ENCODE measurements at regions not wholly inside any gene's neighbourhood (a gene's known extent, or its start where the extent isn't known, plus 50 kb on each side); places are given as distances from the start of the nearest gene placed in this dataset.
A peak's percentile ranks its signal among the peaks of the same experiment; 100 is the strongest.
"Not testable (repeated sequence)": the region's sequence is repeated elsewhere in the genome, so short reads cannot be mapped to it uniquely, and the experiment has no call there.

- DNase-seq: peak; percentile 6
- H3K36me3 Mint-ChIP-seq (ENCODE audit: low read depth); H3K27ac Mint-ChIP-seq; H3K4me3 Mint-ChIP-seq: not testable (repeated sequence)
- Mint-ChIP-seq H3K27me3 (ENCODE audit: insufficient read depth) (peaks cover 14% of the 10 kb centered on the region), H3K4me1 (ENCODE audit: low read depth) (peaks cover 28% of the 10 kb centered on the region), H3K9me3 (peaks cover 17% of the 10 kb centered on the region)
Measured at GRCh38 chr12:124070394-124071074, 97.5 kb downstream of the ZNF664 start.

DNA sequence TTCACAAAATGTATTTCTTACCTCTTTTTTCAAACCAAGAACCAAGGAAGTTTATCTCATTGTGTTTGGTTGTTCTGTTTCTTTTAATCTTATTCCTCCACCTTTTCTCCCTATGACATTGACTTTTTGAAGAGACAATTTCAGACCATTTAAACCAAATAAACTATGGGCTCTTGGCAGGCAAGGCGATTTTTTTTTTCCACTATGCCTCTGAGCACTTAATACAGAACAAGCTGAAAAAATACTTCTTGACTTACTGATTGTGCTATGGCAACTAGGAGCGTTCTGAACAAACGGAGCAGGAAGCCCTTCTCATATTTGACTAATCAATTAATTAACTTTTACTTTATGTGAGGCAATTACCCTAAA lies 98.0 kb downstream of the ZNF664 start:
- no peak overlapping the region for H3K27ac Mint-ChIP-seq
- H3K4me3 Mint-ChIP-seq: no peak overlapping the region
- peaks cover 14% of the 10 kb centered on the region for H3K27me3 Mint-ChIP-seq (ENCODE audit: insufficient read depth)
- peaks cover 5% of the 10 kb centered on the region; the same call in 1 of the 2 replicates for H3K36me3 Mint-ChIP-seq (ENCODE audit: low read depth)
- TF ChIP-seq, protein P1, sequence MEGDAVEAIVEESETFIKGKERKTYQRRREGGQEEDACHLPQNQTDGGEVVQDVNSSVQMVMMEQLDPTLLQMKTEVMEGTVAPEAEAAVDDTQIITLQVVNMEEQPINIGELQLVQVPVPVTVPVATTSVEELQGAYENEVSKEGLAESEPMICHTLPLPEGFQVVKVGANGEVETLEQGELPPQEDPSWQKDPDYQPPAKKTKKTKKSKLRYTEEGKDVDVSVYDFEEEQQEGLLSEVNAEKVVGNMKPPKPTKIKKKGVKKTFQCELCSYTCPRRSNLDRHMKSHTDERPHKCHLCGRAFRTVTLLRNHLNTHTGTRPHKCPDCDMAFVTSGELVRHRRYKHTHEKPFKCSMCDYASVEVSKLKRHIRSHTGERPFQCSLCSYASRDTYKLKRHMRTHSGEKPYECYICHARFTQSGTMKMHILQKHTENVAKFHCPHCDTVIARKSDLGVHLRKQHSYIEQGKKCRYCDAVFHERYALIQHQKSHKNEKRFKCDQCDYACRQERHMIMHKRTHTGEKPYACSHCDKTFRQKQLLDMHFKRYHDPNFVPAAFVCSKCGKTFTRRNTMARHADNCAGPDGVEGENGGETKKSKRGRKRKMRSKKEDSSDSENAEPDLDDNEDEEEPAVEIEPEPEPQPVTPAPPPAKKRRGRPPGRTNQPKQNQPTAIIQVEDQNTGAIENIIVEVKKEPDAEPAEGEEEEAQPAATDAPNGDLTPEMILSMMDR (IDR thresholded peaks at IDR 0.05): no peak
- peaks cover 28% of the 10 kb centered on the region for H3K4me1 Mint-ChIP-seq (ENCODE audit: low read depth)
- DNase-seq: no peak
- H3K9me3 Mint-ChIP-seq: peaks cover 16% of the 10 kb centered on the region

DNA sequence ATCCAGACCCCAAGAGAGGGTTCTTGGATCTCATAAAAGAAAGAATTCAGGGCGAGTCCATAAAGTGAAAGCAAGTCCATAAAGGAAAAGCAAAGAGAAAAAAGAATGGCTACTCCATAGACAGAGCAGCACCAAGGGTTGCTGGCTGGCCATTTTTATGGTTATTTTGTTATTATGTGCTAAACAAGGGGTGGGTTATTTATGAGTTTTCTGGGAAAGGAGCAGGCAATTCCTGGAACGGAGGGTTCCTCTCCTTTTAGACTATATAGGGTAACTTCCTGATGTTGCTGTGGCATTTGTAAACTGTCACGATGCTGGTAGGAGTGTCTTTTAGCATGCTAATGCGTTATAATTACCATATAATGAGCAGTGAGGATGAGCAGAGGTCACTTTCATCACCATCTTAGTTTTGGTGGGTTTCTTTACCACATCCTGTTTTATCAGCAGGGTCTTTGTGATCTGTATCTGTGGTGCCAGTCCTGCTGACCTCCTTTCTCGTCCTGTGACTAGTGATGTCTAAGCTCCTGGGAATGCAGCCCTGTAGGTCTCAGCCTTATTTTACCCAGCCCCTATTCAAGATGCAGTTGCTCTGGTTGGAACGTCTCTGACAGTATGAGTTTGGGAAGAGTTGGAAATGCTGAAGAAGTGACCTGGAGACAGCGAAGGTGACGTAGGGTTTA lies 100.5 kb downstream of the ZNF664 start:
- Mint-ChIP-seq H3K36me3 (ENCODE audit: low read depth) (no peaks in the 10 kb centered on the region), H3K4me1 (ENCODE audit: low read depth) (peaks cover 32% of the 10 kb centered on the region), H3K27ac (no peak overlapping the region), H3K4me3 (peak overlapping the region; percentile 58), H3K9me3 (no peaks in the 10 kb centered on the region), H3K27me3 (ENCODE audit: insufficient read depth) (peaks cover 22% of the 10 kb centered on the region)
- DNase-seq: peak; percentile 18
- TF ChIP-seq, protein P1 (IDR thresholded peaks at IDR 0.05): no peak

DNA sequence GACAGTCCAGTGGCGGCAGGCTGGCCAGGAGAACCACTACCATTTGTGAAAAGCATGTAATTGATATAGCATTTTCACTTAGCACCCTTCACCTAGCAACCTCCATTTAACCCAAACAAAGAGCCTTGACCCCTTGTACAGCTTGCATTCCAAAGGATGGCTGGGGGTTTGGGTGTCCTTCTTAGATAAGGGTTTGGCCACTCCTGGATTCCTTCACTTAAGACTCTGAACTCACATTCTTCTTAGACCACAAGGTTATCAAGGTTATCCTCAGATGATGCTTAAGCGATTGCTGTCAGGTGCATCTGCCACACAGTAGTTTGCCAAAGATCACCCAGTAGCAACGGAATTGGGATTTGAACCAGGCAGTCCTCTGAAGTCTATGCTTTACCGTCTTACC lies 102.8 kb downstream of the ZNF664 start:
- no peak for DNase-seq
- Mint-ChIP-seq H3K4me1 (ENCODE audit: low read depth) (peaks cover 23% of the 10 kb centered on the region), H3K27ac (no peak overlapping the region), H3K36me3 (ENCODE audit: low read depth) (no peaks in the 10 kb centered on the region), H3K4me3 (no peak overlapping the region), H3K9me3 (no peaks in the 10 kb centered on the region), H3K27me3 (ENCODE audit: insufficient read depth) (peaks cover 28% of the 10 kb centered on the region)
- TF ChIP-seq, protein P1 (IDR thresholded peaks at IDR 0.05): no peak

GRCh38 chr12:124077701-124078100 lies 104.7 kb downstream of the ZNF664 start:
- peaks cover 18% of the 10 kb centered on the region for H3K4me1 Mint-ChIP-seq (ENCODE audit: low read depth)
- H3K4me3 Mint-ChIP-seq: no peak overlapping the region
- H3K9me3 Mint-ChIP-seq: no peaks in the 10 kb centered on the region
- DNase-seq: no peak
- TF ChIP-seq, protein P1 (IDR thresholded peaks at IDR 0.05): no peak
- no peak overlapping the region for H3K27ac Mint-ChIP-seq
- peaks cover 30% of the 10 kb centered on the region for H3K27me3 Mint-ChIP-seq (ENCODE audit: insufficient read depth)
- no peaks in the 10 kb centered on the region for H3K36me3 Mint-ChIP-seq (ENCODE audit: low read depth)

DNA sequence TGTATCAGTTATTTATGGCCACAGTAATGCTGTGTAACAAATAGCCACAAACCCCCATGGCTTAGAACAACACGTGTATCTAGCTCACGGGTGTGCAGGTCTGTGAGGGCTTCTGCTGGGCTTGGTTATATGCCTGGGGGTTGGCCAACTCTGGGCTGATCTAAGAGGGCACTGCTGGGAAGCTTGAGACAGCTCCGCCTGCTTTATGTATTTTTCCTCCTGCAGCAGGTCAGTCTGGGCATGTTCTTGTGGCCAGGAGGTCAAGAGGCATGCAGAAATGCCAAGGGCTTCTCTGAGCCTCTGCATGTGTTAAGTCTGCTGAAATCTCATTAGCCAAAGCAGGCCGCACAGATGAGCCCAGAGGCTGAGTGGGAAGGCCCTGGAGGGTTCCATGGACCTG lies 105.8 kb downstream of the ZNF664 start:
- H3K36me3 Mint-ChIP-seq (ENCODE audit: low read depth): no peaks in the 10 kb centered on the region
- H3K4me3 Mint-ChIP-seq: no peak overlapping the region
- TF ChIP-seq, protein P1 (IDR thresholded peaks at IDR 0.05): no peak
- DNase-seq: no peak
- H3K9me3 Mint-ChIP-seq: no peaks in the 10 kb centered on the region
- H3K27me3 Mint-ChIP-seq (ENCODE audit: insufficient read depth): peaks cover 32% of the 10 kb centered on the region
- peaks cover 8% of the 10 kb centered on the region for H3K4me1 Mint-ChIP-seq (ENCODE audit: low read depth)
- no peak overlapping the region for H3K27ac Mint-ChIP-seq

Measured in HFFc6 (cell line).